Activated CD4-positive, alpha-beta memory T cell treated with anti-CD3 and anti-CD28 coated beads for 36 hours (primary cell): ENCODE measurements at regions not wholly inside any gene's neighbourhood (a gene's known extent, or its start where the extent isn't known, plus 50 kb on each side); places are given as distances from the start of the nearest gene placed in this dataset.
"Not testable (repeated sequence)": the region's sequence is repeated elsewhere in the genome, so short reads cannot be mapped to it uniquely, and the experiment has no call there.

Experiments used
- CTCF ChIA-PET: fragments of 350-600 bp; sonication (Branson Sonifier 250); formaldehyde crosslinking; loops from one replicate; lab custom pipeline; 2021; ENCODE audit warnings: antibody characterized with exemption, inconsistent platforms; lab: Charles Lee
- POLR2A ChIA-PET: fragments of 350-600 bp; sonication (Branson Sonifier 250); formaldehyde crosslinking; loops from one replicate; lab custom pipeline; 2021; ENCODE audit warnings: antibody characterized with exemption; lab: Charles Lee
- DNase-seq: peaks from one replicate; pipeline ENCODE4 v3.0.0-alpha.2; 2020
- H3K27ac Mint-ChIP-seq: one replicate; pipeline ENCODE4 v1.8.0; 2021; ENCODE audit warnings: mixed read lengths
- H3K27me3 Mint-ChIP-seq: one replicate; pipeline ENCODE4 v1.8.0; 2021; ENCODE audit warnings: mixed read lengths
- H3K36me3 Mint-ChIP-seq: one replicate; pipeline ENCODE4 v1.8.0; 2021; ENCODE audit warnings: mixed read lengths
- H3K4me1 Mint-ChIP-seq: one replicate; pipeline ENCODE4 v1.8.0; 2021; ENCODE audit warnings: low read depth, mixed read lengths
- H3K4me3 Mint-ChIP-seq: one replicate; pipeline ENCODE4 v1.8.0; 2021; ENCODE audit warnings: mild to moderate bottlenecking, mixed read lengths
- H3K9me3 Mint-ChIP-seq: one replicate; pipeline ENCODE4 v1.8.0; 2021; ENCODE audit warnings: mixed read lengths
- intact Hi-C: fragments of 100-400 bp; cut with micrococcal nuclease; formaldehyde crosslinking; loops from one replicate; pipeline ENCODE4 v1.15.1; 2023

GRCh38 chr20:26209171-26209941 lies 512.7 kb upstream of the ZNF337 start:
- DNase-seq, result peak; percentile 33
- ChIA-PET CTCF (no interaction called here), POLR2A (no interaction called here)
- Mint-ChIP-seq H3K4me3 (peak overlapping the region; percentile 64), H3K27ac (peak overlapping the region; percentile 21), H3K4me1 (peaks cover 17% of the 10 kb centered on the region), H3K27me3 (peaks cover 21% of the 10 kb centered on the region), H3K36me3 (no peaks in the 10 kb centered on the region), H3K9me3 (peaks cover 2% of the 10 kb centered on the region)
- intact Hi-C loops, result loop anchor here (10.0 kb wide), 1 partner anchor 75 kb away; no protein-coding TSS in a partner anchor

- peaks cover 21% of the 10 kb centered on the region for H3K27me3 Mint-ChIP-seq
- peak overlapping the region; percentile 49 for H3K4me3 Mint-ChIP-seq
- peaks cover 17% of the 10 kb centered on the region for H3K4me1 Mint-ChIP-seq
- POLR2A ChIA-PET, result no interaction called here
- no peak overlapping the region for H3K27ac Mint-ChIP-seq
- DNase-seq, result peak; percentile 59
- peaks cover 2% of the 10 kb centered on the region for H3K9me3 Mint-ChIP-seq
- CTCF ChIA-PET, result no interaction called here
- intact Hi-C loops, result loop anchor here (10.0 kb wide), 1 partner anchor 76 kb away; no protein-coding TSS in a partner anchor
- H3K36me3 Mint-ChIP-seq, result no peaks in the 10 kb centered on the region
These were observed 511.8 kb upstream of the ZNF337 start for GRCh38 chr20:26208296-26209091.

- POLR2A ChIA-PET, H3K36me3 Mint-ChIP-seq, H3K9me3 Mint-ChIP-seq, CTCF ChIA-PET, H3K27ac Mint-ChIP-seq: not testable (repeated sequence)
- Mint-ChIP-seq H3K4me3 (peak overlapping the region; percentile 69), H3K4me1 (peaks cover 15% of the 10 kb centered on the region), H3K27me3 (peaks cover 21% of the 10 kb centered on the region)
- intact Hi-C loops, result loop anchor here (10.0 kb wide), 1 partner anchor 77 kb away; no protein-coding TSS in a partner anchor
- DNase-seq, result peak; percentile 29
These were observed 511.3 kb upstream of the ZNF337 start for GRCh38 chr20:26207967-26208295.

- peaks cover 14% of the 10 kb centered on the region for H3K4me1 Mint-ChIP-seq
- peak overlapping the region; percentile 69 for H3K4me3 Mint-ChIP-seq
- intact Hi-C loops, result loop anchor here (10.0 kb wide), 1 partner anchor 77 kb away; no protein-coding TSS in a partner anchor
- DNase-seq, result no peak
- ChIA-PET POLR2A (no interaction called here), CTCF (no interaction called here)
- H3K36me3 Mint-ChIP-seq, result no peaks in the 10 kb centered on the region
- peaks cover 3% of the 10 kb centered on the region for H3K9me3 Mint-ChIP-seq
- peaks cover 21% of the 10 kb centered on the region for H3K27me3 Mint-ChIP-seq
- no peak overlapping the region for H3K27ac Mint-ChIP-seq
These were observed 510.7 kb upstream of the ZNF337 start for GRCh38 chr20:26207237-26207966.

GRCh38 chr20:26205350-26205749 lies 508.7 kb upstream of the ZNF337 start:
- POLR2A ChIA-PET, result no interaction called here
- H3K36me3 Mint-ChIP-seq, result peaks cover 2% of the 10 kb centered on the region
- no peak for DNase-seq
- intact Hi-C loops, result loop anchor here (10.0 kb wide), 1 partner anchor 79 kb away; no protein-coding TSS in a partner anchor
- CTCF ChIA-PET, result interaction anchor here (1.4 kb wide), 1 partner anchor 11 kb away, joined by 3 read pairs; no protein-coding TSS in a partner anchor
- H3K27me3 Mint-ChIP-seq, result peaks cover 20% of the 10 kb centered on the region
- no peak overlapping the region for H3K4me3 Mint-ChIP-seq
- H3K4me1 Mint-ChIP-seq, result peaks cover 12% of the 10 kb centered on the region
- no peak overlapping the region for H3K27ac Mint-ChIP-seq
- H3K9me3 Mint-ChIP-seq, result peaks cover 17% of the 10 kb centered on the region

GRCh38 chr20:26201026-26201425 lies 504.4 kb upstream of the ZNF337 start:
- DNase-seq, POLR2A ChIA-PET, H3K27ac Mint-ChIP-seq, H3K36me3 Mint-ChIP-seq, CTCF ChIA-PET, H3K4me1 Mint-ChIP-seq, H3K27me3 Mint-ChIP-seq, H3K4me3 Mint-ChIP-seq: not testable (repeated sequence)
- intact Hi-C loops, result loop anchor here (10.0 kb wide), 1 partner anchor 84 kb away; no protein-coding TSS in a partner anchor
- H3K9me3 Mint-ChIP-seq, result peaks cover 18% of the 10 kb centered on the region

GRCh38 chr20:26187329-26187728 lies 490.7 kb upstream of the ZNF337 start:
- DNase-seq, H3K4me1 Mint-ChIP-seq, H3K27me3 Mint-ChIP-seq, H3K27ac Mint-ChIP-seq, CTCF ChIA-PET, H3K4me3 Mint-ChIP-seq, intact Hi-C loops, POLR2A ChIA-PET, H3K9me3 Mint-ChIP-seq, H3K36me3 Mint-ChIP-seq: not testable (repeated sequence)

GRCh38 chr20:26183720-26184119 lies 487.1 kb upstream of the ZNF337 start:
- H3K9me3 Mint-ChIP-seq, CTCF ChIA-PET, H3K4me3 Mint-ChIP-seq, DNase-seq, POLR2A ChIA-PET, intact Hi-C loops, H3K27me3 Mint-ChIP-seq, H3K36me3 Mint-ChIP-seq, H3K4me1 Mint-ChIP-seq, H3K27ac Mint-ChIP-seq: not testable (repeated sequence)

- H3K27ac Mint-ChIP-seq, intact Hi-C loops, POLR2A ChIA-PET, H3K36me3 Mint-ChIP-seq, CTCF ChIA-PET, DNase-seq, H3K27me3 Mint-ChIP-seq, H3K4me1 Mint-ChIP-seq, H3K4me3 Mint-ChIP-seq, H3K9me3 Mint-ChIP-seq: not testable (repeated sequence)
These were observed 484.7 kb upstream of the ZNF337 start for GRCh38 chr20:26181364-26181763.

GRCh38 chr20:26171875-26172274 lies 475.2 kb upstream of the ZNF337 start:
- DNase-seq, H3K4me3 Mint-ChIP-seq, H3K36me3 Mint-ChIP-seq, H3K27me3 Mint-ChIP-seq, intact Hi-C loops, H3K27ac Mint-ChIP-seq, CTCF ChIA-PET, H3K9me3 Mint-ChIP-seq, H3K4me1 Mint-ChIP-seq, POLR2A ChIA-PET: not testable (repeated sequence)

- Mint-ChIP-seq H3K4me3 (no peak overlapping the region), H3K4me1 (no peaks in the 10 kb centered on the region), H3K27me3 (no peaks in the 10 kb centered on the region), H3K27ac (no peak overlapping the region), H3K36me3 (no peaks in the 10 kb centered on the region), H3K9me3 (no peaks in the 10 kb centered on the region)
- ChIA-PET CTCF (no interaction called here), POLR2A (interaction anchor here (0.6 kb wide), 1 partner anchor 642 kb away, joined by 3 read pairs; no protein-coding TSS in a partner anchor)
- intact Hi-C loops, result no loop called here
- DNase-seq, result no peak
These were observed 472.9 kb upstream of the ZNF337 start for GRCh38 chr20:26169506-26169905.

- Mint-ChIP-seq H3K4me3 (no peak overlapping the region), H3K9me3 (no peaks in the 10 kb centered on the region), H3K36me3 (no peaks in the 10 kb centered on the region), H3K27me3 (no peaks in the 10 kb centered on the region), H3K27ac (no peak overlapping the region), H3K4me1 (no peaks in the 10 kb centered on the region)
- intact Hi-C loops, result no loop called here
- CTCF ChIA-PET, result no interaction called here
- POLR2A ChIA-PET, result no interaction called here
- no peak for DNase-seq
These were observed 470.8 kb upstream of the ZNF337 start for GRCh38 chr20:26167499-26167898.
